H7 (cell line): ENCODE measurements at regions not wholly inside any gene's neighbourhood (a gene's known extent, or its start where the extent isn't known, plus 50 kb on each side); places are given as distances from the start of the nearest gene placed in this dataset.

Source experiments
- DNase-seq: peaks from one replicate; pipeline ENCODE4 v3.0.0; 2012
- H3K27me3 ChIP-seq: 2 replicates; pipeline ENCODE4 v1.6.0; 2011; ENCODE audit warnings: mild to moderate bottlenecking, low read length; ENCODE audit not compliant: control insufficient read depth, insufficient read depth
- H3K36me3 ChIP-seq: replicated peaks from 2 replicates; pipeline ENCODE4 v1.5.1; 2011; ENCODE audit warnings: low read length; ENCODE audit not compliant: control insufficient read depth, insufficient read depth
- H3K4me3 ChIP-seq: 2 replicates; pipeline ENCODE4 v1.5.1; 2011; ENCODE audit warnings: low read depth, mild to moderate bottlenecking, control low read depth, low read length, moderate library complexity; ENCODE audit not compliant: insufficient read depth

GRCh38 chr12:14111230-14111865 is 129.9 kb upstream of the GRIN2B start:
- Histone ChIP-seq H3K4me3 (no peak overlapping the region), H3K36me3 (no peaks in the 10 kb centered on the region), H3K27me3 (no peaks in the 10 kb centered on the region)
- peak; percentile 28 for DNase-seq

- no peaks in the 10 kb centered on the region for H3K27me3 ChIP-seq
- H3K36me3 ChIP-seq, result no peaks in the 10 kb centered on the region
- DNase-seq, result no peak
- no peak overlapping the region for H3K4me3 ChIP-seq
Measured at GRCh38 chr12:14113031-14113430, 131.6 kb upstream of the GRIN2B start.

- no peak overlapping the region for H3K4me3 ChIP-seq
Measured at GRCh38 chr12:14126692-14127091, 145.3 kb upstream of the GRIN2B start.

GRCh38 chr12:14129611-14130195 is 148.3 kb upstream of the GRIN2B start:
- no peak for DNase-seq
- Histone ChIP-seq H3K36me3 (no peaks in the 10 kb centered on the region), H3K27me3 (no peaks in the 10 kb centered on the region), H3K4me3 (no peak overlapping the region)

More at GRCh38 chr12:14126692-14127091, 145.3 kb upstream of the GRIN2B start:
- H3K27me3 ChIP-seq, result no peaks in the 10 kb centered on the region
- DNase-seq, result no peak
- no peaks in the 10 kb centered on the region for H3K36me3 ChIP-seq

GRCh38 chr12:14135996-14136395 is 154.6 kb upstream of the GRIN2B start:
- Histone ChIP-seq H3K4me3 (no peak overlapping the region), H3K27me3 (no peaks in the 10 kb centered on the region), H3K36me3 (no peaks in the 10 kb centered on the region)
- DNase-seq, result no peak

GRCh38 chr12:14138495-14138894 is 157.1 kb upstream of the GRIN2B start:
- Histone ChIP-seq H3K36me3 (no peaks in the 10 kb centered on the region), H3K27me3 (no peaks in the 10 kb centered on the region), H3K4me3 (no peak overlapping the region)
- peak; percentile 47 for DNase-seq

- no peak overlapping the region for H3K4me3 ChIP-seq
- no peaks in the 10 kb centered on the region for H3K27me3 ChIP-seq
Measured at GRCh38 chr12:14148489-14149270, 167.3 kb upstream of the GRIN2B start.

GRCh38 chr12:14153803-14154202 is 172.4 kb upstream of the GRIN2B start:
- Histone ChIP-seq H3K36me3 (no peaks in the 10 kb centered on the region), H3K27me3 (no peaks in the 10 kb centered on the region), H3K4me3 (no peak overlapping the region)
- DNase-seq, result no peak

More at GRCh38 chr12:14148489-14149270, 167.3 kb upstream of the GRIN2B start:
- H3K36me3 ChIP-seq, result no peaks in the 10 kb centered on the region
- no peak for DNase-seq

GRCh38 chr12:14156606-14157005 is 175.2 kb upstream of the GRIN2B start:
- no peak for DNase-seq
- Histone ChIP-seq H3K4me3 (no peak overlapping the region), H3K36me3 (no peaks in the 10 kb centered on the region), H3K27me3 (no peaks in the 10 kb centered on the region)

GRCh38 chr12:14157088-14157747 is 175.8 kb upstream of the GRIN2B start:
- no peaks in the 10 kb centered on the region for H3K27me3 ChIP-seq
- no peak overlapping the region for H3K4me3 ChIP-seq
- H3K36me3 ChIP-seq, result no peaks in the 10 kb centered on the region
- no peak for DNase-seq

- no peak overlapping the region for H3K4me3 ChIP-seq
- H3K36me3 ChIP-seq, result no peaks in the 10 kb centered on the region
- no peaks in the 10 kb centered on the region for H3K27me3 ChIP-seq
- no peak for DNase-seq
Measured at GRCh38 chr12:14164266-14164665, 182.9 kb upstream of the GRIN2B start.

- peak; percentile 78 for DNase-seq
- H3K4me3 ChIP-seq, result no peak overlapping the region
Measured at GRCh38 chr12:14167005-14167628, 185.7 kb upstream of the GRIN2B start.

GRCh38 chr12:14169281-14169680 is 187.9 kb upstream of the GRIN2B start:
- no peak for DNase-seq
- Histone ChIP-seq H3K27me3 (no peaks in the 10 kb centered on the region), H3K36me3 (no peaks in the 10 kb centered on the region), H3K4me3 (no peak overlapping the region)

More at GRCh38 chr12:14167005-14167628, 185.7 kb upstream of the GRIN2B start:
- no peaks in the 10 kb centered on the region for H3K27me3 ChIP-seq
- H3K36me3 ChIP-seq, result no peaks in the 10 kb centered on the region

- no peak for DNase-seq
- no peaks in the 10 kb centered on the region for H3K27me3 ChIP-seq
- H3K36me3 ChIP-seq, result no peaks in the 10 kb centered on the region
- H3K4me3 ChIP-seq, result no peak overlapping the region
Measured at GRCh38 chr12:14171106-14171505, 189.7 kb upstream of the GRIN2B start.
